Activated T-helper 1 cell treated with Interleukin-2 at 50 U/mL for 16 hours (primary cell): ENCODE measurements at regions not wholly inside any gene's neighbourhood (a gene's known extent, or its start where the extent isn't known, plus 50 kb on each side); places are given as distances from the start of the nearest gene placed in this dataset.
"Not testable (repeated sequence)": the region's sequence is repeated elsewhere in the genome, so short reads cannot be mapped to it uniquely, and the experiment has no call there.

ENCODE experiments used
- DNase-seq: peaks from one replicate; pipeline ENCODE4 v3.0.0-alpha.2; 2020; ENCODE audit warnings: low read depth

- no peak for DNase-seq
Observed at GRCh38 chr18:71370671-71371445, 1082.0 kb downstream of the SOCS6 start.

GRCh38 chr18:71370095-71370494, 1081.2 kb downstream of the SOCS6 start:
- no peak for DNase-seq

- no peak for DNase-seq
Observed at GRCh38 chr18:71362140-71362539, 1073.3 kb downstream of the SOCS6 start.

GRCh38 chr18:71355599-71355998, 1066.8 kb downstream of the SOCS6 start:
- DNase-seq, result not testable (repeated sequence)

- DNase-seq, result no peak
Observed at GRCh38 chr18:71352618-71353017, 1063.8 kb downstream of the SOCS6 start.

- DNase-seq, result no peak
Observed at GRCh38 chr18:71336576-71337210, 1047.8 kb downstream of the SOCS6 start.

GRCh38 chr18:71329563-71329962, 1040.7 kb downstream of the SOCS6 start:
- no peak for DNase-seq

- DNase-seq, result no peak
Observed at GRCh38 chr18:71329114-71329513, 1040.3 kb downstream of the SOCS6 start.

- DNase-seq, result no peak
Observed at GRCh38 chr18:71327850-71328249, 1039.0 kb downstream of the SOCS6 start.

GRCh38 chr18:71327441-71327840, 1038.6 kb downstream of the SOCS6 start:
- no peak for DNase-seq

- no peak for DNase-seq
Observed at GRCh38 chr18:71326826-71327225, 1038.0 kb downstream of the SOCS6 start.

- DNase-seq, result no peak
Observed at GRCh38 chr18:71324356-71324755, 1035.5 kb downstream of the SOCS6 start.

GRCh38 chr18:71322201-71322600, 1033.4 kb downstream of the SOCS6 start:
- no peak for DNase-seq

- DNase-seq, result no peak
Observed at GRCh38 chr18:71321319-71321718, 1032.5 kb downstream of the SOCS6 start.

- DNase-seq, result no peak
Observed at GRCh38 chr18:71304856-71305255, 1016.0 kb downstream of the SOCS6 start.

GRCh38 chr18:71303743-71304142, 1014.9 kb downstream of the SOCS6 start:
- DNase-seq, result not testable (repeated sequence)

- no peak for DNase-seq
Observed at GRCh38 chr18:71301596-71301995, 1012.8 kb downstream of the SOCS6 start.

GRCh38 chr18:71294201-71294600, 1005.4 kb downstream of the SOCS6 start:
- DNase-seq, result not testable (repeated sequence)

GRCh38 chr18:71293322-71293721, 1004.5 kb downstream of the SOCS6 start:
- no peak for DNase-seq

GRCh38 chr18:71287268-71287667, 998.4 kb downstream of the SOCS6 start:
- DNase-seq, result no peak

- DNase-seq, result no peak
Observed at GRCh38 chr18:71252351-71252865, 963.6 kb downstream of the SOCS6 start.

- DNase-seq, result no peak
Observed at GRCh38 chr18:71250191-71250590, 961.3 kb downstream of the SOCS6 start.

GRCh38 chr18:71249791-71250190, 960.9 kb downstream of the SOCS6 start:
- DNase-seq, result no peak
